ENCODE measurements at regions not wholly inside any gene's neighbourhood (a gene's known extent, or its start where the extent isn't known, plus 50 kb on each side); places are given as distances from the start of the nearest gene placed in this dataset.
A peak's percentile ranks its signal among the peaks of the same experiment; 100 is the strongest.
"Not testable (repeated sequence)": the region's sequence is repeated elsewhere in the genome, so short reads cannot be mapped to it uniquely, and the experiment has no call there.

- no peak for TF ChIP-seq CTCF (IDR thresholded peaks at IDR 0.05; ENCODE audit: low read length, missing control alignments)
- H3K4me3 ChIP-seq (replicated peaks; ENCODE audit: low read depth, low read length), result no peak overlapping the region
- no peak for DNase-seq (ENCODE audit: low read depth)
Observed at GRCh38 chr20:16828666-16829305, 80.6 kb downstream of the OTOR start.

- peak; percentile 6 for DNase-seq (ENCODE audit: low read depth)
- not testable (repeated sequence) for H3K4me3 ChIP-seq (replicated peaks; ENCODE audit: low read depth, low read length)
Observed at GRCh38 chr20:16835690-16836089, 87.5 kb downstream of the OTOR start.

- DNase-seq (ENCODE audit: low read depth), result no peak
- TF ChIP-seq CTCF (IDR thresholded peaks at IDR 0.05; ENCODE audit: low read length, missing control alignments), result no peak
- no peak overlapping the region for H3K4me3 ChIP-seq (replicated peaks; ENCODE audit: low read depth, low read length)
Observed at GRCh38 chr20:16842486-16843120, 94.4 kb downstream of the OTOR start.

GRCh38 chr20:16844406-16844805, 96.2 kb downstream of the OTOR start:
- no peak for TF ChIP-seq CTCF (IDR thresholded peaks at IDR 0.05; ENCODE audit: low read length, missing control alignments)
- no peak for DNase-seq (ENCODE audit: low read depth)
- no peak overlapping the region for H3K4me3 ChIP-seq (replicated peaks; ENCODE audit: low read depth, low read length)

GRCh38 chr20:16846006-16846405, 97.8 kb downstream of the OTOR start:
- DNase-seq (ENCODE audit: low read depth), result no peak
- no peak overlapping the region for H3K4me3 ChIP-seq (replicated peaks; ENCODE audit: low read depth, low read length)
- TF ChIP-seq CTCF (IDR thresholded peaks at IDR 0.05; ENCODE audit: low read length, missing control alignments), result no peak

- TF ChIP-seq CTCF (IDR thresholded peaks at IDR 0.05; ENCODE audit: low read length, missing control alignments), result no peak
- DNase-seq (ENCODE audit: low read depth), result no peak
- no peak overlapping the region for H3K4me3 ChIP-seq (replicated peaks; ENCODE audit: low read depth, low read length)
Observed at GRCh38 chr20:16848061-16848460, 99.9 kb downstream of the OTOR start.

- TF ChIP-seq CTCF (IDR thresholded peaks at IDR 0.05; ENCODE audit: low read length, missing control alignments), result no peak
- no peak for DNase-seq (ENCODE audit: low read depth)
- H3K4me3 ChIP-seq (replicated peaks; ENCODE audit: low read depth, low read length), result no peak overlapping the region
Observed at GRCh38 chr20:16848526-16848925, 100.4 kb downstream of the OTOR start.
